ENCODE measurements at regions not wholly inside any gene's neighbourhood (a gene's known extent, or its start where the extent isn't known, plus 50 kb on each side); places are given as distances from the start of the nearest gene placed in this dataset.

DNA sequence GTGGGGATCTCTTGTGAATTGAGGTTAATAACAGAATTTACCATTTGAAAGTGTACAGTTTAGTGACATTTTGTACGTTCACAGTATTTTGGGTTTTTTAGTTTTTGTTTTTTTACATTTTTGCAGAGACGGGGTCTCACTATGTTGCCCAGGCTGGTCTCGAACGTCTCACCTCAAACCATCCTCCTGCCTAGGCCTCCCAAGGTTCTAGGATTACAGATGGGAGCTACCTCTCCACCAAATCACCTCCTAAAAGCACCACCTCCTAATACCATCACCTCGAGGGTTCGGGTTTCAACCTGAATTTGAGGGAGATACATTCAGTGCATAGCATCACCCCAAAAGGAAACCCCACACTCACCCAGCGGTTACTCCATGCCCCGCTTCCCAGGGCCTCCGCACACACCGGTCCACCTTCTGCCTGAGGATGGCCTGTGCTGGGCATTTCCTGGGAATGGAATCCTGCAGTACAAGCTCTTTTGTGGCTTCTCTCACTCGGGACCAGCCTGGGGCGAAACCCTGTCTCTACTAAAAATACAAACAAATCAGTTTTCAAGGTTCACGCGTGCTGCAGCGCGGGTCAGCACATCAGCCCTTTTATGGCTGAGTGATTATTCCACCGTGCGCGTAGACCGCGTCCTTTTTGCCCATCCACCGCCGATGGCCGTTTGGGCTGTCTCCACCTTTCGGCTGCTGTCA, 182.7 kb upstream of the CIBAR2 start:
- DNase-seq = no peak

DNA sequence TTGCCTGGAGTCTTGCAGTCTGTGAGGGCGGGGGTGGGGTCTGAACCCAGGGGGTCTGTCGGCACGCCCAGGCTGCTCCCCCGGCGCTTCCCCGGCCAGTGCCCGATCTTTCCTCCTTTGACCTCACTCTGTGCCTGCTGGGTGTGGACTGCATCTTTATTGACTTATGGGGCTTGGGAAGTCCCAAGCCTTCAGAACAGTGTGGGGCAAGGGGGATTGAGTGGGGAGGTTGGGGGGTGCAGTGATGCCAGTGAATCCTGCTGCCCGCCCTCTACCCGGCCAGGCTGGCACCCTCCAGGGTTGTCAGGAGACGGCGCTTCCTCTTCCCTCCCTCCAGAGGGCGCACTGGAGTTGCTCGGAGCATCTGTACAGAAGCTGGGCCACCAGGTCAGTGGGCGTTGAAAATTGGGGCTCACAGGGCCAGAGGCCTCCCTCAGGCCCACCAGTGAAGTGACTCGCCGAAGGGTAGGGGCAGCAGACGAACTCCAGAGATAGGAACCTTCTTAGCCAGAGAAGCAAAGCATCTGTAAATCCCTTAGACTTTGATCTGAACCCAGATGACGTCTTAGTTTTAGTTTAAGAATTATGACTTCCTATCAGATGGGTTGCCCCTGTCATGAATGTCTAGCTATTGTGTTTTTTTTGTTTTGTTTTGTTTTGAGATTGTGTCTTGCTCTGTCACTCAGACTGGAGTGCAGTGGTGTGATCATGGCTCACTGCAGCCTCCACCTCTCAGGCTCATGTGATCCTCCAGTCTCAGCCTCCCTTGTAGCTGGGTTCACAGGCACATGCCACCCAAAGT, 184.8 kb upstream of the CIBAR2 start:
- DNase-seq = peak; percentile 74 to 85 (median 80)

DNA sequence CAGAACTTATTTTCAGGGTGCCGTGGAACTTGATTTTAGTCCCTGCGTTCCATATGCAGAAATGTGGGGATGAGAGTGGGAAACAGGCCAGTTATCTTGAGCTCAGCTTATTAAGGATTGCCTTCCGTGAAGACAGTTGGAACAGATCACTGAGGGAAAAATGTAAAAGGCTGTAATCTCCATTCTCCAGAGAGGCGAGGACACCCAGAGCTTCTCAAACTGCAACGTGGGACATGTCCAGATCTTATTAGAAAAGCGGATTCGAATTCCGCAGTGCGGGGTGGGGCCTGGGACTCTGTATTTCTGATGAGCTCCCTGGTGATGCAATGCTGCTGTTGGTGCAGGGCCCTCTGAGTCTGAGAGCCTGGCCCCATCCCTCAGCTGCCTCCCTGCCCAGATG, 185.6 kb upstream of the CIBAR2 start:
- DNase-seq = no peak

DNA sequence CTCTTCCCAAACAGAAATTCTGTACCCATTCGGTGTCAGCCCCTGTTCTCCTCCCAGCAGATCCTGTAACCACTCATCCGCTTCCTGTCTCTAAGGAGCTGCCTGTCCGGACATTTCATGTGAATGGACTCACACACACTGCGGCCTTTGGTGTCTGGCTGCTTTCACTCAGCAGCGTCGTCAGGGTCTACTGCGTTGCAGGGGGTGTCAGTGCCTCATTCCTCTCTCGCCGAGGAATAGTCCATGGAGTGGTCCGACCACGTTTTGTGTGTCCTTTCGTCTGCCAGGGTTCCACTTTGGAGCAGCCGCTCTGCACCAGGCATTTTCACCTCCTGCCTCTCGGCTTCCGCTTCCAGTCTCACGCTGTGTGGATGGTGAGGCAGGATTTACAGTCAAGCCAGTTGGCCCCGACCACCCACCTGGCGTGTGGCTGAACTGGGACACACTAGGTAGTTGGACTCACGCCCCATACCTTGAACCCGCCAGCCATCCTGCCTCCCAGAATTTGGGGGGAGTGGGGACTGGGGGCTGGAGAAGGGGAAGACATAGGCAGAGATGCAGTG, 188.2 kb upstream of the CIBAR2 start:
- no peak for DNase-seq

DNA sequence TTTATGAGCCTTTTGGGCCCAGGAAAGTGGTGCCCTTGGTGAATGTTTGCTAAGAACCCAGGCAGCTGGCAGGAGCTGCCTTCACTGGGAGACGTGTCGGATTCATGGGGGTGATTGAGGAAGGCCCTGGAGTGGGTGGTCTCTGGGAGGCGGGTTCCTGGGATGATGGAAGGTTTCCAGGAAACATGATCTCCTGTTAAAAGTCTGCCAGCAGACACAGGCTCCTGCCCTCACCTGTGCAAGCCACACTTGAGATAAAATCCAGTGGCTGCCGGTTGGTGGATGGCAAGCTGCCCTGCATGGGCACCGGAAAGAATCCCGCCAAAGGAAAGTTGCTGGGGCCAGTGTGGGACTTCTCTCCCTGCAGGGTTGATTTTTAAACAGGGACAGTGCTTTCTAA, 189.0 kb upstream of the CIBAR2 start:
- DNase-seq = no peak

DNA sequence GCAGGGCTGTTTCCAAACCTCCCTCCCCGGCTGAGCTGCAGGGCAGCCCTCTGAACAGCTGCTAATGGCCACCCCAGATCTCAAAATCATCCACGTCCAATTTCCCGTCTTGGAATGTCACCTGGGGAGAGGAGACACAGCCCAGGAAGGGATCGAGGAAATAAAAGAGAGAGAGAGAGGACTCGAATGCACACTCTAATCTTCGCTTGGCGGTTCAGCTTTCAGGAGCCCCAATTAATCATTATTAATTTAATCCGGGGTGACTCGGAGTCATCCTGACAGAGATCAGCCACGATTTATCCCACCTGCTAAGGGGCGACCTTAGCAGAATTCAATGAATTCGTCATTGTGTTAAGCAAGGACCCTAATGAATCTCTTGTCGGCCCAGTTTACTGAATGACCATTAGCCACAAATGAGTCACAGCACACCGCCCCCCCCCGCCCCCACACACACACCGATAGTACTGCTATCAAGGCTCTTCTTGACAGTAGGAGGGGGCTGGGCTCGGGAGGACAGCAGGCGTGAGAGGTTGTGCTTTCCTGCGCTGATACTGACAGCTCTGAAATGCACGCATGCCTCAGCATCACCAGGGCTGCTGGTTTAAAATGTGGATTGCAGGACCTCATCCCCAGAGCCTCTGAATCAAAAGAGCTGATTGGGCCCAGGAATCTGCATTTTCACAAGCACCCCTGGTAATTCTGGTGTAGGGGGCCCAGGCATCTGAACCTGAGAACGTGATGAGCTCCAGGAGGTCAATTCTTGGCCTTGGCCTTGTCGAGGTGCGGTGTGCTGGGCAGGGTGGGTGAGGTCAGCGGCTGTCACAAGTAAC, 190.0 kb upstream of the CIBAR2 start:
- DNase-seq = no peak

DNA sequence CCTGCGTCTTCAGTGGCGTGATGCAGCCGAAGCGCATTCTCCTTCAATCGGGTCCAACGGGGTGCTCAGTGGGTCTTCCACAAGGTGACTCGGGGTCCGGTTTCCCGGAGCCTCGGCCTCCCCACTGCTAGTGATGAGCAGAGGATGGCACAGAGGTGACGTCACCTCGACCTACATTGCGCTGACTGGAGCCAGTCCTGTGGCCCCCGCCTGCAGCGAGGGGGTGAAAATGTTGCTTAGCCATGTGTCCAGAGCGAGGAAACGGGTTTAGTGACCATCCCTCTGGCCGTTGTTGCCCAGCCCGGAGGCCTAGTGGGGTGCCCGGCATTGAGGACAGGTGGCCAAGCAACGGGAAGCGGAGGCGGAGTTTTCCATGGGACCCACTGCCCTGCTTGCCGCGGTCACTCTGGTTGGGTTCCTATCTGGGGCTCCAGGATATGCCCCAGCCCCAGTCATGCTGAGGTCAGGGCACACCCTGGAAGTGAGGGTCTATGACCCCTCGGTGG, 190.6 kb upstream of the CIBAR2 start:
- no peak for DNase-seq

DNA sequence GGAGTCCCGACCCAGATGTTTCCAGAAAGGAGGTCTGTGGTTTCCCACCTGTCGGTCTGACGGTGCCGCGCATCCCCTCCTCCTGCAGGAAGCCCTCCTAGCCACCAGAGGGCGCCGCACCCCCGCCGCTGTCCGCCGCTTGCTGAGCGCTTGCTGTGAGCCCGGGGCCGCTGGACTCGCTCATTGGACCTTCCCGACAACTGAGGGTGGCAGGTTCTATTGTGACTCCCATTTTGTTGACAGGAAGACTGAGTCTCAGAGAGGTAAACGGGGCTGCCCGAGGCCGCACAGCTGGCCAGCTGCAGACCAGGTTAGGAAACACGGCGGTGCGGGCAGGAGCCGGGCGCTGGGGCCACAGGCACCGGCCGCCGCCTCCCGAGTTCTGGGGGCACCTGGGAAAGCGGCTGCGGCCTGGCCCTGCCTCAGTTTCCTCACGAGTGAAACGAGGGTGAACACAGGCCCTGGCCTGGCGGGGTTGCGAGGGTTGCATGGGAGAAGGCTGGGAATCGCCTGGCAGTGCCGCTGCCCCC, 191.1 kb upstream of the CIBAR2 start:
- DNase-seq = peak; percentile 73 to 84 (median 78)

DNA sequence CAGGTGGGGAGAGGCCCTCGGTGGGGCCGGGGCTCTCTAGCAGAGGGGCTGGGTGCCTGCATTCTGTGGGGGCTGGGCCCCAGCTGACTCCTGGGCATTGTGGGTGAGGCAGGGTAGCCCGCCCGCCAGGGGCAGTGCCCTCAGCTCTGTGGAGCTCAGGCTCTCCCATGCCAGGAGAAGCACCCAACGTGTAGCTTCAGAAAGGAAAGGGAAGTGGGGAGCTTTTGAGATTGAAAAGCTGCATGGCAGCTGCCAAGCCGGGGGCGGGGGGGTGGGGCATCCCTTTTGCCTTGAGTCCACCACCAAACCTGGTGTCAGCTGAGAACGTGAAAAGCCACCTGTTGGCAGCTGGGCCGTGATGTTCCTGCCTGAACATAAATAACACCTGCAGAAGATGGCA, 192.1 kb upstream of the CIBAR2 start:
- DNase-seq = peak; percentile 44 to 45 (median 44)

DNA sequence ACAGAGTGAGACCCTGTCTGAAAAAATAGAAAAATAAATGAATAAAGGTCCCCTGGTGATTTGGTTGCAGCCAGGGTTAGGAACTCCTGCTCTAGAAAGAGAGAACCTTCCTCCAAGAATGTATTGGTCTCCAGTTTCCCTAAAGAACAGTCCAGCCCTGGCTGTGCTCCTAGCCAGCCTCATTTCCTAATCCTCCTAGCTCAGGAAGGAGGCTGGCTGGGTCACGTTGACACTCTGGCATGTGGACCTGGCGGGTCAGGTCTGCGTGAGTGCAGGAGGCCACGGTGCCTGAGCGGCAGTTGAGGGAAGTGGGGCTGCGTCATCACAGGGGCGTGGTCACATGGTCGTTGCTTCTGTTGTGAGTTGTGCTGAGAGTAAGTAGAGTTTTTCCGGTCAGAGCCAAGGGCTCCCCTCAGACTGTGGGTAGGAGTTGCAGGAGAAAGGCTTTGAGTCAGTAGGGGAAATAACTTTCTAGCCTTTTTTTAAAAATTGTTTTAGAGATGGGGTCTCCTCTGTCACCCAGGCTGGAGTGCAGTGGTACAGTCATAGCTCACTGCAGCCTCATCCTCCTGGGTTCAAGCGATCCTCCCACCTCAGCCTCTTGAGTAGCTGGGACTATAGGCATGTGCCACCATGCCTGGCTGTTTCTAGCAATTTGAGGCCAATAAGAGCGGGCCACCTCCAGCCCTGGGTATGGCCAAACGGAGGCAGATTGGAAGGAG, 194.0 kb upstream of the CIBAR2 start:
- peak; percentile 91 to 94 (median 92) for DNase-seq

DNA sequence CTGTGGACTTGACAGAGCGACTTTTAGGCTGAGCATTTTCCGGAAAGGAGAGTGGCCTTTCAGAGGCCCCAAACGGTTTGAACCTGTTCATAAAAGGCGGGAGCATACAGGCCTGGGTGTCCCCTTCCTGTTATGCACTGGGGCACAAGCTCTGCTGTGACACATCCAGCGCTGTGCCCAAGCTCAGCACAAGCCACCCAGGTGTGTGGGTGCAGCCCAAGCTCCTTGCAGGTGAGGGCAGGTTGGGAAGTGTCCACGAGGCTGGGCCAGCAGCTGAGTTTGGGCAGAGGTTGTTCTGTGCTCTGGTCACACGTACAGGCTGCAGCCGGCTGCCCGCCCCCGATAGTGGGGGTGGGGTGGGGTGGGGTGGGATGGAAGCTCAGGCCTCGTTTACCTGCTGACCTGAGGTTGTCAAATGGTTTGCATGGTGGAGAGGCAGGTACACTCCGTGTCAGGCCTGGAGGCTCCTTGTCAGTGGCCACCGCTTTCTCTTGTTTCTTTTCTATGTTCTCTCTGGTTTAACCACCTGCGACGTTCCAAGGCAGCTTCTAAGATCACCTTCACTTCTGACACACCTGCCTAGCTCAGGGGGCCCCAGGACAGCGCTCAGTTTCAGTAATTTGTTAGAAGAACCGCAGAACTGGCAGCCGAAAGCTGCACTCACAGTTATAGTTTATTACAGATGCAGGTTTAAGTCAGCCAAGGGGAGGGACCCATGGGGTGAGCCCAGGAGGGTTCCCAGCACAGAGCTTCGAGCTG, 194.7 kb upstream of the CIBAR2 start:
- no peak for DNase-seq

DNA sequence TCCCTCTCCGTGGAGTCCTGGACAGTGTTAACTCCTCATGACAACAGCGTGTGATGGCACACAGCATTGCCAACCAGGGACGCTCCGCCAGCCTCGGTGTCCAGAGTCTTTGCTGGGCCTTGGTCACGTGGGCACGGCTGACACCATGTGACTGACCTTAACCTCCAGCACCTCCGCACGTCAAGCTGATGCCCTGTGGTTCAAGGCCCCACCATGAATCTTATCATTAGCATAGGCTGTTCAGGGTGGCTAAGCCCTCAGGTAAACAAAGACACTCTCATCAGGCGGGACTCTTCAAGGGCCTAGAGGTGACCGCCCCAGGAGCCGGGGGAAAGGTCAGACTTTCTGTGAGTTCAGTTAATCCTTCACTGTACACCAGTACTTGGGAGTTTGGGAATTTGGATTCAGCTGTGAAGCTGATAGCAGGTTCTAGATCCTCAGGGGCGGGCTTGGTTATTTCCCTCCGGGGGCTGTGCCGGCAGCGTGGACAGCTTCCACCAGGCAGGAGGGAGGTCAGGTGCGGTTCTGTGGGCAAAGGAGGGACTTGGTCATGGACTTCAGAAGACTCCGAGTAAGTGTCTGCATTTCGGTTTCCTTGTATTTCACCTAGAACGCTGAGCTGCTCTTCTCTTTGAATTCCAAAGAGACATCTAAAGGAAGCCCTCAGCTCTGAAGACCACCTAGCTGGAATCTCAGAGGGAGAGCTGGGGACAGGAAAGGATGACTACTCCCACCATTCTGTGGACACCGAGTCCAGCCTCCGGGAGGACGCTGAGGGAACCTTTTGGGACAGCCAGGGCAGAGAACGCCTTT, 195.5 kb upstream of the CIBAR2 start:
- DNase-seq = no peak

DNA sequence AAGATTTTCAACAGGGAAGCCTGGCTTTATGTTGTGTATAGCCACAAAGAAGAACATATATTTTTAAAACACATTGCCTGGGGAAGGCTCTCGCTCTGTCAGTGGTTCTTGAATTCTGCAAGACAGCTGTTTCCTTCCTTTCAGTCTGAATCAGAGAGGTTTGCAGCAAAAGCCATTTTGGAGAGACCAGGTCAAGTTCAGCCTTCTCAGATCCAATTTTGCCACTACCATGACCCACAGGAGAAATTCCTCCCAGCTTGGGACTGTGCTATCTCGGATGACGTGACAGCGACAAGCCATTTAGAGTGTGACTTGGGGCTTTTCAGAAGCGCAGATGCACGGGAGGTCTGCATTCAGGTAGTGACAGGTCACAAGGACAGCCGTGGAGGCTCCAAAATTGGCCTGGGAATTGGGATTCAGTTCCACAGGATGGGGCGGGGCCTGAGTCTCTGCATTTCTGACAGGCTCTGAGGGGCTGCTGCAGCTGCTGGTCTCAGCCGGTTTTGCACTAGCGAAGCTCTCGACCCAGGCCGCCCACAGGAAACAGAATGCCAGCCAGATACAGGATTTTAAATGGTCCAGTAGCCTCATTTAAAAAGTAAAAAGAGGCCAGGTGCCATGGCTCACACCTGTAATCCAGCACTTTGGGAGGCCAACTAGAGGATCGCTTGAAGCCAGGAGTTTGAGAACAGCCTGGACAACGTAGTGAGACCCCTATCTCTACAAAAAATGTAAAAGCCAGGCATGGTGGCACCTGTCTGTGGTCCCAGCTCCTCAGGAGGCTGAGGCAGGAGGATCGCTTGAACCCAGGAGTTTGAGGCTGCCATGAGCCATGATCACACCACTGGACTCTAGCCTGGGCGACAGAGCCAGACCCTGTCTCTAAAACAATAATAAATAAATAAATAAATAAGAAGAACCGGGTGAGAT, 196.6 kb upstream of the CIBAR2 start:
- peak in 2 of 3 donors; percentile 30 to 40 for DNase-seq

DNA sequence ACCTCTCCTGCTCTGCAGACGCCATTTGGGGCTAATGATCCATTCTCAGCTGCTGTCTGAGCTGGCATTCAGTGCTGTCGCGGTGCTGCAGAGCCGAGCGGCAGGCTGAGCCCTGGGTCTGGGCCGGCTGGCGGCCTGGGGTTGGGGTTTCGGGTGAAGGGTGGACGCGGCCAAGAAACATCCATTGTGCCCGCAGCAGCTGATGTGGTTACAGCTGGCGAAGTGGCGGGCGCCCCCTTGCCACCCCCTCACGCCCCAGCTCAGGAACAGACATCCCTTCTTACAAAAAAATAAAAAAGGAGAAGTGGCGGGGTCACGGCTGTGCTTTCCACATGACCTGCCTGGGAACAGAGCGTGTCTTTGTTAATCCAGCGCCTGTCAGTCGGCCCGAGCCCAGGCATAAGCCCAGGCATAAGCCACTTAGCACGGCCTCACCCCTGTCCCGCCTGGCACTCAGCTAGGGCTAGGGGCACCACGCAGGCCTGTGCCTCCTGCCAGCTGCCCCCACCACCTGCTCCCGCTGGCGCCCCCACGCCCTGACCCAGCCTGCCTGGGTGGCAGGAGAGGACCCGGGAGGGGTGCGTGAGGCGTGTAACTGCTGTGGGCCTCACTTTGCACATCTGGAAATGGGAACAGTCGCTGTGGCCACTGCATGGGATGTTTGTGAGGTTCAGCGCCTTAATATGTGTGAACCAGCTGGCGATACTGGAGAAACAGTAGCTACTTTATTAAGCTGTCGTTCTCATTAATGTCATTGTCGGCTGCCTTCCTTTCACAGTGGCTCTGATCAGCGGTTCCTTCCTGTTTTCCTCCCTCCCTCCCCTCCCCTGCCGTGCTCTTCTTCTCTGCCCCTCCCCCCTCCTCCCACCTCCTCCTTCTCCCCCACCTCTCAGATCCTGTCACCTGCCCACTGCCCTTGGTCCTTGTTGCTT, 197.7 kb upstream of the CIBAR2 start:
- DNase-seq = peak; percentile 84 to 87 (median 86)

DNA sequence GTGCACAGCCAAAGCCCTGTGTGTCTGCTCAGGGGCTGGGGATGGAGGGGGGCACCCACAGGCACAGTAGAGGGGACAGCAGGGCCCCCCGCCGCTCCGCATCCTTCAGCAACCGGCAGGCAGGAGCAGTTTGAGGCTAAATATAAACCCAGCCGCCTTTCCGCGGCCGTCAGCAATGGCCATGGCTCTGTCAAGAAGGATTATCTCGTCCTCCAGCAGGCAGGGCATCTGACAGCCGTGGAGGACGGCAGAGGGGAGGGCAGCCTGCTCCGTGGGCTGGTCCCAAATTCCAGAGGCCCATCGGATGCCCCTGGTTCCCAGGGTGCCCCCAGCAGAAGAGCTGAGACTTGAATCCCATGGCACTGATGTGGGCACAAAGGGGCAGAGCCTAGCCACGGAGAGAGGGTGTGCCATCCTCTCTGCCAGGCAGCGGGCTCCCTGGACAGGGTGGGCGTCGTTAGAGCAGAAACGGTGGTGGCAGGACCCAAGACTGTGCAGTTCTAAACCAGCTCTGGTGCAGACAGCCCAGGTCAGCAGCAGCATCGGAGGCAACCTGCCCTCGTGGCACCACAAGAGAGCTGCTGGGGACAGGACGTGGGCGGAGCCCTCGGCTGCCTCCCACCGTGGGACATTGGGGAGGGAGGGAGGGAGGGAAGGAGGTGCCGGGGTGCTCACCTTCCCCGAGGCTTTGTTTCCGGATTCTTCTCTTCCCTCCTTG, 198.8 kb upstream of the CIBAR2 start:
- DNase-seq = no peak

DNA sequence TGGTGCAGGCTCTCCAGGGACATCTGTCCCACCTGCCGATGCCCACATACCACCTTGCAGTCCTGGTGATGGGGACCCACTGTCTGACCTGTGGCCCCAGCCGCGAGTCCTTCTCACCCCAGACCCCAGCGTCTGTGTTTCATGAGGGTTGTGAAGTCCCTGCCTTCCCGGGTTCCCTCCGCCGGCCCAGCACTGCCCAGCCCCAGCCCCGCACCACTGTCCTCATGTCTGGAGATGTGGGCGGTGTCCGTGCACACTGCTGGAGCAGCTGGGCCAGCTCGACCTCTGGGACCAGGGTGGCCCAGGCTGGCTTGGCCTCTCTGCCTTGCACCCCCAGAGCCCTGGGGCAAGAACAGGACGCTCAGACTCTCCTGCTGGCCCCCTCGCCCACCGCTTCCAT, 199.5 kb upstream of the CIBAR2 start:
- DNase-seq = no peak

DNA sequence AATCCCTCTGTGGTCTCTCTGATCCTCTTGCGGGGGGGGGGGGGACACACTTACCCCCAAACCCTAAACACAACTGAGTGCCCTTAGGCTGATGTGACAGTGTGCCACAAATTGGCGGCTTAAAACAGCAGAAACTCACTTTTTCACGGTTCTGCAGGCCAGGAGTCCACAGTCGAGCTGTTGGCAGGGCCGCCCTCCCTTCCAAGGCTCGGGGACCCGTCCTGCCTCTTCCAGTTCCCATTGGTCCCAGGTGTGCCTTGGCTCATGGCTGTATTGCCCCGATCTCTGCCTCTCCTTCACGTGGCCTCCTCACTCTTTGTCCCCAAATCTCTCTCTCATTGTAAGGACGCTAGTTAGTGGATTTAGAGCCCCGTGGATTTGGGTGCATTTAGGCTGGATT, 199.9 kb upstream of the CIBAR2 start:
- DNase-seq = no peak
